Daoy (cell line): ENCODE measurements at regions not wholly inside any gene's neighbourhood (a gene's known extent, or its start where the extent isn't known, plus 50 kb on each side); places are given as distances from the start of the nearest gene placed in this dataset.

Experiments used
- DNase-seq: peaks from one replicate; pipeline ENCODE4 v3.0.0-alpha.2; 2015; ENCODE audit warnings: low read depth

- no peak for DNase-seq
These were observed 560.8 kb upstream of the RGMA start for GRCh38 chr15:93649691-93650235.

DNA sequence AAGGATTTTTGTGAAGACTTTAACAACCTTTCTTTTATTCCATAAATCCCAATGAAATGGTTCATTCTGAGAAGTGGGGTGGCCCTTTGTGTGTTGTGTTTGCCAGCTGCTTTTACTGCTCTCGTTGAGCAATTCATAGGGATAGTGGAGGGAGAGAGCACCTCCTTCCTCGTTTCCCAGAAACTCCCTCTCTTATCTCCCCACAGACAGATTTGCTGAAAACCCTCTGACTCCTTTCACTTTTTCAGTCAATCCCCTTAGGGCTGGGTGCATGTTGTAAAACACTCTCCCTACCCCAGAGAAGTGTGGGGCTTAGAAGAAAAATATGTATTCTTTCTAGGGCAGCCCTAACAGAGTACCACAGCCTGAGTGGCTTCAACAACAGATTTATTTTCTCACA, 557.2 kb upstream of the RGMA start:
- no peak for DNase-seq

DNA sequence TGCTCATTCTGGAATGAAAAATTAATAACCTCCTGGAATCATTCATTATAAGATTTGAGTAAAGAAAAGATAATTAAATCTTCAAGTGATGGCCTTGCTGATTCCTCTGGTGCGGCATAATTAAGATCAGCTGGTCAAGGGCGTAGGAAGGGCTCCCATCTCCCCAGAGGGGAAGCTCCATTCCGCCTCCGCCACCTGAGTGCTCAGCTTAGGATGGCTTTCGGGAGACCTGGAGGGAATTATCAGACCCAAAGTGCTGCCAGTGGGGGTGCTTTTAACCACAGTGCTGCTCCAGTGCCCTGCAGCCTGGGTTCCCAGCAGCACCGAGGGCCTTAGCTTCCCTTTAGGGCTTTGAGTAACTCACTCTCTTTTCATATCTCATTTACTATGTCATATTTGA, 556.6 kb upstream of the RGMA start:
- DNase-seq, result no peak

GRCh38 chr15:93644595-93644994, 555.6 kb upstream of the RGMA start:
- no peak for DNase-seq

- DNase-seq, result no peak
These were observed 551.5 kb upstream of the RGMA start for GRCh38 chr15:93640411-93640962.

GRCh38 chr15:93631958-93632618, 543.1 kb upstream of the RGMA start:
- peak; percentile 11 for DNase-seq

GRCh38 chr15:93619597-93619996, 530.6 kb upstream of the RGMA start:
- peak; percentile 21 for DNase-seq

- DNase-seq, result no peak
These were observed 528.4 kb upstream of the RGMA start for GRCh38 chr15:93617443-93617842.

- no peak for DNase-seq
These were observed 525.5 kb upstream of the RGMA start for GRCh38 chr15:93614386-93615104.

DNA sequence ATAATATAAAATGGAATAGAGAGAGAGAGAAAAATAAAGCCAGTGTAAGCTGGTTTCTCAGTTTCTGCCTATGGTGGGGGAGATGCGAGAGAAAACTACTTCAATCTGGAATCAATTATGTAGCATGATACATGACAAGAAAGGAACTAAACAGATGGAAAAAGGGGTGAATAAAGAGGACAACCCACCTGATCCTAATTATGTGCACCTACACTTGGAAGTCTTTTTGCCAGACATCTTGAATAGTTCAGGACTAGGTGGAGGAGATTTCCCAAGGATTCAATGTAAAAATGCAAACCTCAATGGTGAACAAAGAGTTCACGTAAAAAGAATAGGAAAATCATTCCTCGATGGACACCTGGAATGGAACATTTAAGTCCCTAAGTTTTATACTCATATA, 524.4 kb upstream of the RGMA start:
- DNase-seq, result no peak

DNA sequence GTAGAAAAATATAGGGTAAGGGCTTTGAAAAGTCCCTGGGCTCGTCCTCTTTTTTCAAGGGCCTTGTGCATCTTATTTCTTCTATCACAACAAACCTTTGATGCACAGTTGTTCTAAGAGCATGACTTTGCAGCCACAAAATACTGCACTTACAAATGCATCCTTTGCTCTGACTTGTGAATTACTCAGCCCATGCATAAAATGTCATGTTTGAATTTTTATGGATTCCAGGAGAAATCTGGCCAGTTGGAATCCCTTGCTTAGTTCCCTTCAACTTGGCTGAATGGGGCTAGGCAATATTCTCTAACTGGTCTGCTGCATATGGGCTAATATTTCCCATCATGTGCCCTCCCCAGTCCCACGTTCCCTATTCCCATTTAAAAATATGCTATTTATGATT, 523.9 kb upstream of the RGMA start:
- no peak for DNase-seq

DNA sequence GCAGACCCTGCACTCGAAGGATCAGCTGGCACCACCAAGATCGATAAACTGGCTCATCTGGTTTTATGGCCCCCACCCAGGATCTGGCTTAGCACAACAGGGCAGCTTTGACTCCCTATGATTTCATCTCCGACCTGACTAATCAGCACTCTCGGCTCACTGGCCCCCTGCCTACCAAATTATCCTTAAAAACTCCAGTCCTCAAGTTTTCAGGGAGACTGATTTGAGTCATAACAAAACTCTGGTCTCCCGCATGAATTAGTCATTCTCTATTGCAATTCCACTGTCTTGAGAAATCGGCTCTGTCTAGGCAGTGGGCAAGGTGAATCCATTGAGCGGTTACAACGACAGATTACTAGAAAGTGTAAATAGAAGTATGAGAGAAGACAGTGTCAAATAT, 521.9 kb upstream of the RGMA start:
- peak; percentile 83 for DNase-seq

DNA sequence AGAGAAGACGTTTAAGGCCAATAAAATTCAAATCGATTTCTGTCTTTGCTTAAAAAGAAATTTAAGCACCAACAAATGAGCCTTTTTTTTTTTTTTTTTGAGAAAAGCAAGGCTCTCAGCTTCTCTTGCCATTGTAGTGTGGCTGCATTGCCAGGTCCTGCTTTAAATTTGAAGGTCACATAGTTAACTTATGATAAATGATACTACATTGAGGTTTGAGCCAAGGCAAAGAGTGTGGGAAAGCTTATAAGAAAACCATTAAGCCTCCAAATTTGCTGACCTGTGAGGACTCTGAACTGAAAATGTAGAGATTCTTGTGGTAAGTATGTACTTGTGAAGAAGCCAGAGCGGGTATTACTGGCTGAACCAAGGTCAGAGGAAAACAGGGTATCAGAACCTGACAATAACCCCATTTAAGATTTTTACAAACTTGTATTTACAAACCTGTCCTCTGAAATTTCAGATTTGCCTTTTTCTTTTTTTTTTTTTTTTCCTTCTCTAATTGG, 519.7 kb upstream of the RGMA start:
- DNase-seq, result no peak

DNA sequence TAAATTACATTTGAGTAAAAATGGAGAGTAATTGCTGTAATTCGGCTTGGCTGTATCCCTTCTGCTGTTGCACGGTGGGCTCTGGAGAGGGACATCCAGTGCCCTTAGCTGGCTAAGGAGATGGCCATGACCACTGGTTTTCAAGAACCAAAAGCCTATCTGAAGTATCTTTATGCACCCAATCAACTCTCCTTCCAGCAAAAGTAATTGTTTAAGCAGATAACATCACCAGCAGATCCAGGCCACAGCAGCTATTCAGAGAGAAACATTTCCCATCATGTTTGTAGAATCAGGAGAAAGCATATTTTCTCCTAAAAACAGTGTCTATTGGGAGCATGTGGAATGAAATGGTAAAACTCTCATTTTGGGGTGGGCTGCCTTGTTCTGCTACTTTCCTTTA, 514.5 kb upstream of the RGMA start:
- DNase-seq, result no peak

- DNase-seq, result no peak
These were observed 498.1 kb upstream of the RGMA start for GRCh38 chr15:93587059-93587521.

DNA sequence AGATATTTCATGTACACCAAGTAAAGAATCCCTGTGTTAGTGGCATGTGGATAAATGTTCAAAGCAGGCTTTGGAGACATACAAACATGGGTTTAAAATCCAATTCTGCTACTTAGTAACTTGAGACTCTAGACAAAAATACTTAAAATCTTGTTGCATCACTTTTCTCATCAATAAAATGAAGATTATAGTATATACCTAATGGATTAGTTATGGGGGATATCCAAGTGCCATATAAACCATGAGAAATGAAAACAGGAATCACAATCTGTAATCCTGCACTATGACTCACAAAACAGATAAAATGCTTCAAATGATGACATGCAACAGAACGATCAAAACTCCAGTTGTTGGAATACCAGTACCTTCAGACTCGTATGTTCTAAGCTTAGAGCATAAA, 496.0 kb upstream of the RGMA start:
- no peak for DNase-seq

GRCh38 chr15:93583968-93584367, 495.0 kb upstream of the RGMA start:
- DNase-seq, result no peak

DNA sequence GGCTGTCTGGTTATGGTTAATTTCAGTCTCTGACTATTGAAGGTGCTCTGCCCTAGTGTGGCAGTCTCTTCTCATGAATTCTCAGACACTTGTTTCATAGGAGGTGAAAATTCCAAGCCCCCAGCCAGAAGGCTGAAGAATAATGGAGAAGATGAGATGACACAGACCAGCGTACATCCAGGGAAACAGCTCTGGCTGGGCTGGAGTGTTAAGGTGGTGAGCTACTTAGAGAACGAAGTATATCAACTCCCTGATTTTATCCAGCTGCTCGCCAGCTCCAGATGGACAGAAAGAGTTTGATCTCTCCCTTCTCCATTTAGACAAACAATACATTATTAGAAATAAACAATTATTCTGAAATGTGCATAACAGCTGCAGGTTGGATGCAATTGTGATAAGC, 494.5 kb upstream of the RGMA start:
- DNase-seq, result no peak

DNA sequence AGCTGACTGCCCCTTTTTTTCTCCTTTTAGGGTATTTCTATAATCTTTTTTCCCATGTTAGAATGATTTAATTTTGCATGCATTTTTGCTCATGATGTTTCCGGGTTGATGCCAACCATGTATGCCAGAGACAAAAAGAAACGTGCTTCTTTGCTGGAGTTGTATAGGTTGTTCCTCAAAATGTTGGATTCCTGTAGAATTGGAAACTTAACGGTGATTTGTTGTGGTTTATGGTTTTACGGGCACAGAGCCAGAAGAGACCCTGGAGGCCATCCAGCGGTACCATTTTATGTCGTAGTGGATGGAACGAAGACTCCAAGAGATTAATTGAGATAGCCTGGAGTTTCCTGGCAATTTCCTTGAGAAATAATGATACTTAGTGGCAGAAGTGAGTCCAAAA, 481.5 kb upstream of the RGMA start:
- DNase-seq, result no peak

GRCh38 chr15:93566762-93567161, 477.8 kb upstream of the RGMA start:
- DNase-seq, result peak; percentile 86

GRCh38 chr15:93565201-93565600, 476.2 kb upstream of the RGMA start:
- no peak for DNase-seq

DNA sequence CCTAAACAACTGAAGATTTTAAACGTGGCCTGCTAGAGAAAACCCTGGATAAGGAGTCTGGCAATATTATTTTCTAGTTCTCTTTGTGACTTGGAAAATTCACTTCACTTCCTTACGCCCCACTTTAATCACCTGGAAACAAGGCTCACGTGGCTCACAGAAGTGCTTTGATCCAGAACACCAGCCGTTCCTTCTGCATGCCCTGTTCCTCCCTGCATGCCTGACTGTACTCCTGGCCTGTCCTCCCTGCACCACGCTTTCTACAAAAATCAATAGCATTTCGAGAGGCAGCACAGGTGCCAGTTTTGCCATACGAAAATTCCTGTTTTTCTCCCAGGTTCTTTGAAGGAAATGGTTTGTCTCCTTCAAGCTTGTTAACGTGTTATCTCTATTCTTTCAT, 474.2 kb upstream of the RGMA start:
- DNase-seq, result no peak
